Activated CD4-positive, alpha-beta T cell treated with anti-CD3 and anti-CD28 coated beads for 48 hours (primary cell): ENCODE measurements at regions not wholly inside any gene's neighbourhood (a gene's known extent, or its start where the extent isn't known, plus 50 kb on each side); places are given as distances from the start of the nearest gene placed in this dataset.
"Not testable (repeated sequence)": the region's sequence is repeated elsewhere in the genome, so short reads cannot be mapped to it uniquely, and the experiment has no call there.

Experiments used
- DNase-seq: peaks from one replicate; pipeline ENCODE4 v3.0.0-alpha.2; 2020

DNA sequence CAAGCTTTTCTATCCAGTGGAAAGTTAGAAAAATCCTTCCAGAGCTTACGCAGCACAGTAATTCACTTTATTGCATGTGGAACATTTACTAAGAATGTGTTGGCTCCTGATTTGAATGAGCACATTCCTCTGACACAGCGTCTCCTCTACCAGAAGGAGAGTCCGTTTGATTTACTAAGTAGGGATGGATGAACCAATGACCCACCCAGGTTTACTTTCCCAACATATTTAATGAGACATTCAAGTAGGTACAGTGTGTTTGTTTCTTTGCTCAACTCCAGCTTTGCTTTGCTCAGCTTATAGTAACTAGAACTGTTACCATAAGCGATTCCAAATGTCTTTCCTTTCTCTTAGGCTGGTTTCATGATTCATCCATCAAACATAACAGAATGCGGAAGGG, 161.7 kb downstream of the SMARCA1 start:
- no peak for DNase-seq

DNA sequence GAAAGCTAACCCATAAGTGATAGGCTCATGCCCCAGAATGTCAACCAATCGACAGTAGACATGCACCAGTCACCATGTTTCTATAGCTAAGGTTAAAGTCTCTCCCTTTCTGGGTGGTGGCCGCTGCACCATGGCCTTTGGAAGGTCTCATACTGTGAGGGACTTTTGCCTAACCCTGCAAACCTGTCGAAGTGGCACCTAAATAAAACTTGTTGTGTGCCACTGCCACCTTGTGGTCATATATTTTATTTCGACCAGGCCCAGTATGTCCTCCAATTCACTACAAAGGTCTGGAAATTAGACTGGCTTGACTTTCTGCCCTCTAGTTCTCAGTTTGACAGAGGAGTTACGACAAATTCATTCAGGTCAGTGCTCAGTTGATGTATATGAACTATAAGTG, 163.1 kb downstream of the SMARCA1 start:
- DNase-seq: peak; percentile 56

DNA sequence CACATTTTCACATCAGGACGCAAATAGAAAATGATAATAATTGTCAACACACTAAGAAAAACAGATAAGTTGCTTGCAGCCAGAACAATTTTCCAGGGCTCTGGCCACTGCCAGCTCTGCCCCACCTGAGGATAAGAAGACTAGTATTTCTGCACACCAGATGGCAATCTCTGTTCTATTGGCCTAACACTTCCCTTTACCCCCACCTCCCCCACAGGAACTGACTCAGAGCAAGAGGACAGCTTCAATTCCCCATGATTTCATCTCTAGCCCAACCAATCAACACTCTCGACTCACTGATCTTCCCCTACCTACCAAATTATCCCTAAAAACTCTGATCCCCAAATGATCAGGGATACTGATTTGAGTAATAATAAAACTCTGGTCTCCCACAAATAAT, 164.0 kb downstream of the SMARCA1 start:
- no peak for DNase-seq

DNA sequence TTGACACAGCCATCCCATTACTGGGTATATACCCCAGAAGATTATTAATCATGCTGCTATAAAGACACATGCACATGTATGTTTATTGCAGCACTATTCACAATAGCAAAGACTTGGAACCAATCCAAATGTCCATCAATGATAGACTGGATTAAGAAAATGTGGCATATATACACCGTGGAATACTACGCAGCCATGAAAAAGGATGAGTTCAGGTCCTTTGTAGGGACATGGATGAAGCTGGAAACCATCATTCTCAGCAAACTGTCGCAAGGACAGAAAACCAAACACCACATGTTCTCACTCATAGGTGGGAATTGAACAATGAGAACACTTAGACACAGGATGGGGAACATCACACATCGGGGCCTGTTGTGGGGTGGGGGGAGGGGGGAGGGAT, 165.9 kb downstream of the SMARCA1 start:
- DNase-seq: not testable (repeated sequence)

DNA sequence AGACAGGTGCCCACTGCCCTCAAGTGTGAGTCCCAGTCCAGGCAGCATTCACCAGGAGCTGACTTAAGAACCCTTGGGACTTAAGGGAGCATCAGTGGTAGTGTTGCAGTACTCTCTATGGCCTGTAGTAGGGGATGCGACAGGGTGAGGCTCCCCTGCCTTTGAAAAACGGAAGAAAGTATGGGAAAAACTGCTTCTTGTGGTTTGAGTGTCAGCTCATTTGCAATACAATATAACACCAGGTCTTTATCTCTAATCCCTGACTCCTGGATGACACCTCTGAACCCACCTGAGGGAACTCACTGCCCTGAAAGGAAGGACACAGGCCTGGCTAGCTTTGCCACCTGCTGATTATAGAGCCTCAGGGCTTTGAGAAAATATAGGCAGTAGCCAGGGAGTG, 176.0 kb downstream of the SMARCA1 start:
- DNase-seq: no peak

DNA sequence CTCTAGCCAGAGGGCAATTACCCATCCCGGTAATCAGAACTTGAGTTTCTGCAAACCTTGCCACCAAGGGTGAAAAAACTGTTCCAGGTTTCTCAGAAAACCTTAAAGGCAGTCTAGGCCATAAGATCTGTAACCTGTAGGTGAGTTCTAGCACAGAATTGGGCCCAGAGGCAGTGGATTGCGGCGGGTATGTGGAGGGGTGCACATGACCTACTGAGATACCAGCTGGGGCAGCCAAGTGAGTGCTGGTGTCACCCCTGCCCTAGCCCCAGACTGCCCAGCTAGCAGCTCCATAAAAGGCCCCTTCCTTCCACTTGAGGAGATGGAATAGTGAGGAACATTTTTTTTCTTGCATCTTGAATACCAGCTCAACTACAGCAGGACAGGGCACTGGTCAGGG, 176.7 kb downstream of the SMARCA1 start:
- DNase-seq: no peak

DNA sequence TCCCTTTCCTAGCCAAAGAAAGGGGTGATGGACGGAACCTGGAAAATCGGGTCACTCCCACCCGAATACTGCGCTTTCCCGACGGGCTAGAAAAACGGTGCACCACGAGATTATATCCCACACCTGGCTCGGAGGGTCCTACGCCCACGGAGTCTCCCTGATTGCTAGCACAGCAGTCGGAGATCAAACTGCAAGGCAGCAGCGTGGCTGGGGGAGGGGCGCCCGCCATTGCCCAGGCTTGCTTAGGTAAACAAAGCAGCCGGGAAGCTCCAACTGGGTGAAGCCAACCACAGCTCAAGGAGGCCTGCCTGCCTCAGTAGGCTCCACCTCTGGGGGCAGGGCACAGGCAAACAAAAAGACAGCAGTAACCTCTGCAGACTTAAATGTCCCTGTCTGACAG, 186.0 kb downstream of the SMARCA1 start:
- not testable (repeated sequence) for DNase-seq

DNA sequence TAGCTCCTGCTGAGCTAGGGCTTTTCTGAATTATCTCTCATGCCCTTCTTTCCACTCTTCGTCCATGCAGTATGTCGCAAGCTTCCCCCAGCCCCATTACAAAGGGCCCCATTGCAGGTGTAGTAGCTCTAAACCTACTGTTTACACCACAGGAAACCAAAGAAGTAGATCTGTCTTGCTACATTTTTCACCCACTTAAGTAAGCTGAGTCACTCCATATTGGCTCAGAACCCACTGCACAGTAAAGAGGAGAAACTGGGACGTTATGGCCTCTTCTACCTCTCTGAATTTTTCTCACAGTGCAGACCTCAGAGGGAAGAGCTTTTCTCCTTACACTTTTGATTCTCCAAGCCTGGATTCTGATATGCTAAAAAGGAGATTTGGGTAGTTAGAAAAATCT, 200.2 kb downstream of the SMARCA1 start:
- no peak for DNase-seq

DNA sequence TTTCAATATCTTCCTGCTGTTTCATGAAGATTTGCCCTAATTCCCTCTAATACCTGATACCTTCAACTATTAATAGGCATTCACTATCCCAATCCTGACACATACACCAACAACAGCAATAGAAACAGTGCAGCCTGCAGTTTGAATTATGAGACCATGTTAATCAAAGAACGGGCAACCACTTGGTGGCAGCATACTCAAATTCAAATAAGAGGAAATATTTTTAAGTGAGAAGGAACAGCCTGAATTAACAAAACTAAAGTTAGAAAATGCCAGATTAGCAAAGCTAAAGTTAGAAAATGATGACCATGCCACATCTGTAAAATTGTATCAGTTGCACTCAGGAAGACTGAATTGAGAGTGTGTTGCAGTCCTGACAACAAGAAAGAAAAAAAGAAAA, 204.9 kb downstream of the SMARCA1 start:
- peak; percentile 2 for DNase-seq

DNA sequence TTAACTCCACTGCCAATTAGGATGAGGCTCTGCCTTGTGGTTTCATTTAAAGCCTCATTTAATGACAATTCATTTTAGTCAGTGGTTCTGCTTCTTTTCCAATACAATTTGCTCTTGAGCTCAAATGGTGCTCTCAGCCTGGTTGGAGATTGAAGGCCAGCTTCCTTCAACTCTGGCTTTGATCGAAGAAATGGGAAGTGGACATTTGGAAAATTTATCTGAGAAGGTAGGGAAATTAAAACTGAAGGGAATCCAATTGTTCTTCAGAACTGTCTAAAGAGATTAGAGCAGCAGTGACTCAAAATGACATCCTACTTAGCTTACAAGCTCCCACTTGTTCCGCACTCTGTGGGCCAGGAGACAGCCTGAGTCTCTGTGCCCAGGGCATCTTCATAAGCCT, 206.8 kb downstream of the SMARCA1 start:
- no peak for DNase-seq

DNA sequence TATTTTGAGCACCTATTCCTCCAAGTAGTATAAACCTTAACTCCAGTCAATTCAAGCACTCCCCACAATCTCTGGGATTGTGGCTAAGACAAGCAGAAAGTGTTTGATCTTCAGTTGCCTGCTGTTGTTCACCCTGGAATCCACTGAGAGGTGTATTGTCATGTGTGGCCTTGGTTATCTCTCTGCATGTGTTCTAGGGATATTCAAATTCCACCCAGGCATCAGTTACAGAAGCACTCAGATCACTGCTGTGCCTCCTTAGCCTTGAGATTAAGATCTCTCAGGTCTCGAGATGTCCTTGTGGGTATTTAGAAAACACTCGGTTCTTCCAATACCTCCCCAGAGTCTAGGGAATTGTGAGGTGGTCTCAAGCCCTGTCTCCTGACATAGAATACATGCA, 213.3 kb downstream of the SMARCA1 start:
- no peak for DNase-seq

DNA sequence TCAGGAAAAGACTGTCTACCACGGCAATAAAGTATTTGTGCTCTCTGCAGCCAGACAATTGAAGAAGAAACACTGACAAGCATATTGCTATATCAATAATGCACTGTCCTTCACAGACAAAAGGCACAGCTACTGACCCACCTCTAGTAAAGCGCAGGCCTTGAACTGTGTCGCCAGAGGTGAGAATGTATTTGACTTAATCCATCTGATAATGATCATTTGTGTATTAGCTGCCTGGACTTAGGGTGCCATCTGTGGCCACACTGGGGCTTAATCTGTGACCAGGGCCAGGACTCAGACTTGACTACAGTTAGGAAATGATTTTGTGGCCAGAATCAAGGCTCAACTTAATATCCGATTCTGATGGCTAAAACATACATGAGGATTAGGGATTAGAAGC, 260.4 kb downstream of the SMARCA1 start:
- DNase-seq: no peak

DNA sequence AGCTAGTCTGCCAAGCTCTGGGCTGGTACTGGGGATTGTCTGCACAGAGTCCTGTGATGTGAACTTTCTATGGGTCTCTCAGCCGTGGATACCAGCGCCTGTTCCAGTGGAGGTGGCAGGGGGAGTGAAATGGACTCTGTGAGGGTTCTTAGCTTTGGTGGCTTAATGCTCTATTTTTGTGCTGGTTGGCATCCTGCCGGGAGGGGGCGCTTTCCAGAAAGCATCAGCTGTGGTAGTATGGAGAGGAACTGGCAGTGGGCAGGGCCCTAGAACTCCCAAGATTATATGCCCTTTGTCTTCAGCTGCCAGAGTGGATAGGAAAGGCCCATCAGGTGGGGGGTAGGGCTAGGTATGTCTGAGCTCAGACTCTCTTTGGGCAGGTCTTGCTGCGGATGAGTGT, 267.8 kb downstream of the SMARCA1 start:
- not testable (repeated sequence) for DNase-seq

DNA sequence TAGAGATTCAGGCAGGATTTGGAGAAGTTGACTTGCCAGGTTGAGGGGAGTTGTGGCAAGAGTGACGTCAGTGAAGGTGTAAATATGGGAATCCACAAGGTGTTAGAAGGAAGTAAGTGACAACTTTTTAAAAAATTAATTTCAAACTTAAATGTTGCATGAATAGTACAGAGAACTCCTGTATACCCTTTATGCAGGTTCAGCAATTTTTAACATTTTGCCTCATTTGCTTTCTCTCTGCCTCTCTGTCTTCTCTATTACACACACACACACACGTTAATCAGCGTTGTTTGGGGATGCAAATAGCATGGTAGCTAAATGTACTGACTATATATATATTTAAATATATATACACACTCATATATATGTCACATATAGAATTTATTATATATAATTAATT, 273.7 kb downstream of the SMARCA1 start:
- no peak for DNase-seq

DNA sequence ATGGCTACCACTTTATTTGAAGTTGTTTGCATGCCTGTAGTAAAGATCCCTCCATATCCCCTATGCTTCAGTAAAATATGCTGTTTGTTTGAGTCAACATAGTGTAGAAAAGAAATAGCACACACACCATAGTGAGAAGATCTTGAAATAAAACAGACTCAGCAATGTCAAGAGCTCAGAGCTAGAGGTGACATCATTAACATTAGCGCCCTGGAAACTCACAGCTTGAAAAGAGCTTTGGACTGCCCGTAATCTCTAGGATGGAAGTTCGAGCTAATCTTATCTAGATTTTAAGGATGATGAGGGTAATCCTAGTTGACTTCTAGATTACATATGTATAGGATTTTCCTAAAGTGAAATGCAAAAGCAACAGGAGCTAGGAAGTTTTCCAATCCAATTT, 275.6 kb downstream of the SMARCA1 start:
- no peak for DNase-seq

DNA sequence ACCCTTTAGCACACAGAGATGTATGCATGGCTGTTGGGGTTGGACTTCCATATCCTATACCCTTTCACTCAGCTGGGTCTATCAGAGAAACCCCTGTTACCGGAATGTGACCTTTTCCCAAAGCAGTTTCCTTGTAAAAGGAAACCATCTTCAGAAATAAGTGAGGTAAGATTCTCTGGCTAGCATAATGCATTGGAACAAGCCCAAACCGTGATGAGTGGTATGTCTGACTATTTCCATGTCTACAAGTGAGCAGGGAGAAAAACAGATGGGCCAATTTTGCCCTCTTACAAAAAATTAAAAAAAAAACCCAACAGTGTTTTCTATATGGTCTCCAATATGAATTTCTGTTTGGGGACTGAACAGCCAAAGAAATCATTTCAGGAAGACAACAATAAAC, 283.9 kb downstream of the SMARCA1 start:
- no peak for DNase-seq

DNA sequence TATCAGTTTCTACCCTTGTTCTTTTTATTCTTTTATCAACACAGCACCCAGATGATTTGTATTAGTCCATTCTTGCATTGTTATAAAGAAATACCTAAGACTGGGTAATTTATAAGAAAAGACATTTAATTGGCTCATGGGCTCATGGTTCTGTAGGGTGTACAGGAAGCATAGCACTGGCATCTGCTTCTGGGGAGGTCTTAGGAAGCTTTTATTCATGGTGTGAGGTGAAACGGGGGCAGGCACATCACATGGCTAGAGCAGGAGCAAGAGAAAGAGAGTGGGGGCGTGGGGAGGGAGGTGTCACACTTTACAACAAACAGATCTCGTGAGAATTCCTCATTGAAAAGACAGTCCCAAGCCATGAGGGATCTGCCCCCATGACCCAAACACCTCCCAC, 285.3 kb downstream of the SMARCA1 start:
- no peak for DNase-seq

DNA sequence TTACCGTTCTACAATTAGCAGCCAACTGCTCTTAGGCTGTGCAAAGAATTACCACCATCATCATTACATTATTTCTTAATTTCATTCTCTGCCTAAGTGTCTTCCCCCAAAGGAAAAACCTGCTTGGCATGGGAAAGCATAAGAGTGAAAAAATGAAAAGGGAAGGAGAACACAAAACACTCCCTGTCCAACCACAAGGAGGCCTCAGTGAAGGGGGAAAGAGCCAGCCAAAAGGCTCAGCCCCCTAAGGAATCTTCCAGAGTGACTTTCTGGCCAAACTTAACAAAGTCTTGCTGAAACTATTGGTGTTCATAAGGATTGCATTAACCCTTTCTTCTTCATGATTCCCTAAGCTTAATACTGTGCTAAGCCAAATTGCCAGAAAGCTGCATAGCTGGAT, 287.4 kb downstream of the SMARCA1 start:
- DNase-seq: no peak

DNA sequence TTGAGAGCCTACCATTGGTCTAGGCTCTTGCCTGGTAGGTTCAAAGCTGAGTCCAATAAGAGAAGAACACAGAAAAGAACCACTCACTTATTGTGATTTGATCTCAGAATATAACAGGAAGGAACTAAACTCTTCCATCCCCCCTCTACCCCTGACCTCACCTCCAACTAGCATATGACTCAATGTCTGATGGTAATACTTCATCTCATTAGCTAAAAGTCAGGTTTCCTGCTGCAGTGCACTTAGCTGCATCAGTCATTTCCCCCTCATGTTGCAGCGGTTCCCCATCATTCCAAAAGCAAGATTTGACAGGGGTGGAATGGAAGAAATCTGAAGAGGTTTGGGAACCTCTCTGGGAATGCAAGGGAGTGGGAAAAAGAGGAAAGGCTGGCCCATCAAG, 289.5 kb downstream of the SMARCA1 start:
- no peak for DNase-seq

DNA sequence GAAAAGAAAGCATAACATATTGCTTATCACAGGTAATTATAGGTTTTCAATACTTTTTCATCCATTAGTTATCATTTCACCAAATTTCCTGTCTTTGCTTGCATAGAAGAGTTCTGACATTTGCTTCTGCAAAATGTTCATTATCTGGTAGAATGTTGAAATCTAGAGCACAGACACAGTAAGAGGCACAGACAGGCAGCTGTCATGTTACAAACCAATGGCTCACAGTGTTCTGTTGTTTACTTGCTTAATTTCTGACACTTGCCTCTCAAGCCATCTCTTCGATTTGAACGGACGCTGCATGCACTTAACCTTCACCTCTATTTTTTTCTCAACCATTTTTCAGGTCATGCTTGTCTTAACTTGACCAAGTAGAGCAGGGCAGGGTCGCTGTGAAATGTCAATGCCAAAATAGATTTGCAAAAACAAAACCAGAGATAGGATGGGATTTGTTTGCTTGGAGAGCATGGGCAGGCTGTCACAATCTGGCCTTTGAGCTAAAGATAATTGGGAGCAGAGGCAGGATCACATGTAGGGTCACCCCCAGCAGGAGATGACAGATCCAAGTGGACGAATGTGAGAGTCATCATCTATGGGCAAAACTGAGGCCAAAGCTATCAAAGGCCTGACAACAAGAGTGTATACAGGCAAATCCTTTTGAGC, 292.3 kb downstream of the SMARCA1 start:
- no peak for DNase-seq

DNA sequence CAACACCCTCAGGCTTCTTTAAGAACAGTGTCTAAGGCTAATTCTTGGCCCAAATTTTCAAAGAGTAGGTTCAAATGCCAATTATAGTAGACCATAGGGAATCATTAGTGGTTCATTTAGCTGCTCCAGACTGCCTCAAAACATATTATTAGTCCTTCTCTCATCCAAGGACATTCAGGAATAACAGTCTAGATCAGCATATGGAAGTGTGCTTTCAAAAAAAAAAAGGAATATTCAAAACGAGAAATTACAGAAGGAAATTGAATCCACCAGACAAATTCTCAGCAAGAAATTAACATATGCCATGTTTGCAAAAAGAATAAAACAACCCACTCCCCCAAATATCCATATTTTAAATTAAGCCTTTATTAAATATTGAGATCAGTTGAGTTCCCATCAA, 293.1 kb downstream of the SMARCA1 start:
- no peak for DNase-seq

DNA sequence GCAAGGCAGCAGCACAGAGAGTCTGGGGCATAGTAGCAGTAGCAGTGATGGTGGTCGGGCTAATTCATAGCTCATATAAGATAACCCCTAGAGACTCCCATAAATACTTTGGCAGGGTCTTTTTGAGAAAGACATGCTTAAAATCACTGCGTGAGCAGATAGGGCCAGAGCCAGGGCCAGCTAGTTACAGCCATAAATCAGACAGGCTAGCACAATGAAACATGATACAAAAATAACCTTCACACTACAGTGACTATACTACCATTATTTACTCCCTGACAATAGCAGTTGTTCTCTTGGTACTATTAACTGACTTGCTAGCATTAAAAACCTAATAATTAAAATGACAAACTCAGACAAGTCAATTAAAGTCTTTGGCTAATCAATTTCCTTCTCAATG, 295.9 kb downstream of the SMARCA1 start:
- no peak for DNase-seq

DNA sequence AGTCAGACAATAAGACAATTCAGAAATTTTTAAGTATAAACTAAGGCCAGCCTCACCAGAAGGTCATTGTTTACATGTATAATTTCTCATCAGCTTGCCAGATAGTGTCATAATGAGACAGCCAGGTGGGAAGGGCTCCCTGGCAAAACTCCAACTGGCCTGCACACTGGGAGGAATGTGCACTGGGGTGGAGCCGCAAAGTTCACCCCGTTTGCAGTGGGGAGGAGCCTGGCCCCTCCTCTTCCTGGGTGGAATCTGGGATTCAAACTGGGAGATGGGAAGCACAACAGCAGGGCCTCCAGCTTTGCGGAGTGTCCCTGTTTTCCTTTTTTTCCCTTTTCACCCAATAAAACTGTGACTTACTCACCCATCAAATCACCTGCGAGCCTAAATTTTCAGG, 329.9 kb downstream of the SMARCA1 start:
- no peak for DNase-seq

DNA sequence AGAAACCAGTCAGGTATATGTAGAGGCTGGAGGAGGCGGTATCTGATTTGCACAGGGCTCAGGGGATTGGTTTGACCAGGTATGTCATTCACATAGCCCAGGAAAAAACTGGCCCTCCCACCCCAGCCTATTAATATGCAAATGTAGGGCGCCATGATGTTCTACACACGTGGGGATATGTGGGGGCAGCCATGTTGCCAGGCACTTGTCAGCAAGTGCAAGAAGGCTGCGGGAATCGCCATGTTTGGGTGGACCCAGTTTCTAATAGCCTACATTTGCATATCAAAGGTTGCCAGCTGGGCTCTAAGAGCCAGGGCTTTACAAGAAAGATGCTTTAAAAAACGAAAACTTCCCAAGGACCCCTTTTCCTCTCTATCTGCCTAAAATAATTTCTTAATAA, 335.1 kb downstream of the SMARCA1 start:
- DNase-seq: no peak

DNA sequence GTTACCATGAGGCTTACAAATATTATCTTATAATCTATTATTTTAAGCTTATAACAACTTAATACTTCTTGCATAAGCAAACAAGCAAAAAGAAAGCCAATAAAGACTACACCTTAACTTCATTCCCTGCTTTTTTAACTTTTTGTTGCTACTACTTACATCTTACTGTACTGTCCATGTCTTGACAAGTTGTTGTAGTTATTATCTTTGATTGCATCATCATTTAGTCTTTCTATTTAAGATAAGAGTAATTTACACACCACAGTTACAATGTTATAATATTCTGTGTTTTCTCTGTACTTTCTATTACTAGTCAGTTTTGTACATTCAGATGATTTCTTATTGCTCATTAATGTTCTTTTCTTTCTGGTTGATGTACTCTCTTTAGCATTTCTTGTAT, 346.6 kb downstream of the SMARCA1 start:
- no peak for DNase-seq

DNA sequence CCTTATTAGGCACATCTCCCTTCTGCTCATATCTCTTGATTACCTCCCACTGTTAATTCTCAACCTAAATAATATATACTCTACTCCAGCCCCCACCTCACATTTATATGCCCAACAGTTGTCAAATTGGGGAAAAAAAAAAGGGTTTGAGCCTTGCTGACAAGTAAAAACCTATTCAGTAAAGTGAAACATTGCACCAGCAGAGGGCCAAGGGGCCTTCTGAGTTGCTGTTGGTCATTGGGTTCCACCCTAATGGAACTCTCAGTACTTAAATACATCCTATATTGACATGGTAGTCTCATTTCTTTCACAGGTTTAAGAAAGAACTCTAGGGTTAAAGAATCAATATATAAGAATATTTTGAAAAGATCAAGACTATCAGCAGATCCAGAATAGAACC, 362.2 kb downstream of the SMARCA1 start:
- no peak for DNase-seq
